K562 (cell line): ENCODE measurements at regions not wholly inside any gene's neighbourhood (a gene's known extent, or its start where the extent isn't known, plus 50 kb on each side); places are given as distances from the start of the nearest gene placed in this dataset.

Experiments used
- ATAC-seq: fragments of 200-7000 bp; cut with Tn5 transposase; 3 replicates; pipeline ENCODE4 v1.9.1; 2020; ENCODE audit warnings: moderate library complexity
- BruUV-seq: library from RNA; stranded (reverse); fragments of 400-500 nt; replicated peaks from 2 replicates; lab custom pipeline; 2021; lab: Mats Ljungman, UMichigan
- CTCF ChIA-PET: fragments of 300-600 bp; formaldehyde crosslinking; extraction: SDS; loops from one replicate; lab custom pipeline; 2021; ENCODE audit warnings: low intra/inter-chr PET ratio; lab: Yijun Ruan, JAX
- POLR2A ChIA-PET: fragments of 300-600, 350-650 bp; sonication (Branson Sonifier 250); formaldehyde crosslinking; extraction: SDS; loops from one replicate; lab custom pipeline; 2021; ENCODE audit warnings: antibody characterized with exemption, inconsistent platforms; lab: Yijun Ruan, JAX
- DNase-seq, 4 experiments: peaks; one replicate each; pipeline versions ENCODE4 v3.0.0 to v3.0.0-alpha.2; 2011 to 2018; ENCODE audit warnings: low spot score in 3 of 4, mixed read lengths in 3 of 4; ENCODE audit errors: extremely low read depth in 1 of 4
- FAIRE-seq: peaks from 2 replicates; lab custom pipeline; 2011; peaks lifted over from hg19 to GRCh38; lab: Jason Lieb, UNC
- H2AFZ ChIP-seq: 2 replicates; pipeline ENCODE4 v1.6.0; 2011; ENCODE audit warnings: low read depth, low read length, control low read depth, inconsistent platforms
- H3K27ac ChIP-seq: fragments of 200-600 bp; 3 replicates; pipeline ENCODE4 v1.8.0; 2011; ENCODE audit warnings: low read depth, mild to moderate bottlenecking, control low read depth, inconsistent platforms, low read length, moderate library complexity, mixed read lengths; ENCODE audit errors: extremely low read depth
- H3K27me3 ChIP-seq, 2 experiments: fragments of 300-600 bp in 1 of 2; 2 replicates in 1 of 2; 3 replicates in 1 of 2; pipeline versions ENCODE4 v1.6.0 to v1.8.0; 2011; ENCODE audit warnings: inconsistent platforms in 2 of 2, low read length in 2 of 2, mild to moderate bottlenecking in 1 of 2, mixed read lengths in 1 of 2, moderate library complexity in 1 of 2; ENCODE audit not compliant: control insufficient read depth in 2 of 2, insufficient read depth in 2 of 2
- H3K36me3 ChIP-seq: fragments of 300-600 bp; 3 replicates; pipeline ENCODE4 v1.8.0; 2011; ENCODE audit warnings: mild to moderate bottlenecking, low read length, inconsistent platforms; ENCODE audit not compliant: control insufficient read depth, insufficient read depth
- H3K4me1 ChIP-seq, 2 experiments: fragments of 200-600 bp in 1 of 2; replicated peaks in 1 of 2; 2 replicates in 1 of 2; 3 replicates in 1 of 2; pipeline versions ENCODE4 v1.5.1 to v1.8.0; 2011; ENCODE audit warnings: inconsistent platforms in 2 of 2, low read length in 2 of 2, mild to moderate bottlenecking in 1 of 2, mixed read lengths in 1 of 2, moderate library complexity in 1 of 2; ENCODE audit not compliant: control insufficient read depth in 2 of 2, insufficient read depth in 2 of 2
- H3K4me2 ChIP-seq: 2 replicates; pipeline ENCODE4 v1.6.1; 2011; ENCODE audit warnings: low read length, control low read depth, inconsistent platforms, mixed read lengths; ENCODE audit not compliant: insufficient read depth
- H3K4me3 ChIP-seq: fragments of 200-600 bp; sonication (generic), shearing (Covaris generic); 2 replicates; pipeline ENCODE4 v1.5.1; 2016; ENCODE audit warnings: control low read depth, inconsistent platforms
- H3K79me2 ChIP-seq: fragments of 200-600 bp; 3 replicates; pipeline ENCODE4 v1.8.0; 2011; ENCODE audit warnings: low read length, inconsistent platforms; ENCODE audit not compliant: control insufficient read depth, insufficient read depth
- H3K9ac ChIP-seq, 2 experiments: 2 replicates each; pipeline versions ENCODE4 v1.6.0 to v1.6.1; 2011; ENCODE audit warnings: low read depth in 2 of 2, low read length in 2 of 2, control low read depth in 1 of 2, inconsistent platforms in 1 of 2, mild to moderate bottlenecking in 1 of 2, mixed read lengths in 1 of 2; ENCODE audit not compliant: insufficient read depth in 1 of 2
- H3K9me1 ChIP-seq: one replicate; pipeline ENCODE4 v1.6.0; 2011; ENCODE audit warnings: inconsistent platforms, mild to moderate bottlenecking, low read length, moderate library complexity; ENCODE audit not compliant: control insufficient read depth, insufficient read depth
- H3K9me3 ChIP-seq: replicated peaks from 2 replicates; pipeline ENCODE4 v1.5.1; 2011; ENCODE audit warnings: low read depth, low read length, inconsistent platforms; ENCODE audit not compliant: control insufficient read depth, insufficient read depth
- H4K20me1 ChIP-seq: replicated peaks from 2 replicates; pipeline ENCODE4 v1.6.1; 2011; ENCODE audit warnings: low read length, inconsistent platforms, mixed read lengths; ENCODE audit not compliant: control insufficient read depth, insufficient read depth
- ARHGAP35 ChIP-seq: fragments of 450-650 bp; IDR thresholded peaks from 2 replicates; pipeline ENCODE4 v1.6.1; 2018; ENCODE audit not compliant: partially characterized antibody
- ARID2 ChIP-seq: fragments of 450-650 bp; IDR thresholded peaks from 2 replicates; pipeline ENCODE4 v1.6.1; 2017; ENCODE audit warnings: antibody characterized with exemption, mild to moderate bottlenecking
- CEBPG ChIP-seq, 3 experiments: fragments of 200-800 bp in 1 of 3; sonication (Bioruptor generic) in 1 of 3; sonication (generic) in 1 of 3; formaldehyde crosslinking in 1 of 3; IDR thresholded peaks in 2 of 3; conservative IDR thresholded peaks in 1 of 3; 2 replicates each; pipeline versions ENCODE4 v1.6.1 to v1.8.0; 2016 to 2022; ENCODE audit warnings: missing compliant biosample characterization in 2 of 3, missing genetic modification characterization in 2 of 3, mild to moderate bottlenecking in 1 of 3, missing genetic modification reagents in 1 of 3
- HMG20A ChIP-seq: fragments of 450-650 bp; formaldehyde crosslinking; conservative IDR thresholded peaks from 2 replicates; pipeline ENCODE4 v1.4.0; 2020; ENCODE audit warnings: mild to moderate bottlenecking, mixed read lengths
- NCOA4 ChIP-seq: fragments of 450-650 bp; IDR thresholded peaks from 2 replicates; pipeline ENCODE4 v1.6.1; 2018; ENCODE audit warnings: mild to moderate bottlenecking; ENCODE audit not compliant: partially characterized antibody
- NEUROD1 ChIP-seq: fragments of 150-350 bp; IDR thresholded peaks from 2 replicates; pipeline ENCODE4 v1.6.1; 2014; ENCODE audit warnings: borderline replicate concordance, low read length, low read depth; ENCODE audit not compliant: partially characterized antibody
- SAFB ChIP-seq: fragments of 200-400 bp; formaldehyde crosslinking; IDR thresholded peaks from 2 replicates; pipeline ENCODE4 v1.6.1; 2017; ENCODE audit warnings: low read depth, low read length, borderline replicate concordance
- TCF7L2 ChIP-seq: fragments of 150-350 bp; IDR thresholded peaks from 2 replicates; pipeline ENCODE4 v1.6.1; 2016; ENCODE audit warnings: low read depth, mild to moderate bottlenecking, low read length, moderate library complexity
- ZC3H11A ChIP-seq: IDR thresholded peaks from 2 replicates; pipeline ENCODE4 v1.6.1; 2012; ENCODE audit warnings: low read depth, low read length, improper control_type of control experiment
- ZNF431 ChIP-seq: sonication (generic); formaldehyde crosslinking; IDR thresholded peaks from 2 replicates; pipeline ENCODE4 v1.8.0; 2022; ENCODE audit warnings: mild to moderate bottlenecking, missing genetic modification reagents
- ZNF699 ChIP-seq: fragments of 250-450 bp; sonication (Bioruptor Pico); IDR thresholded peaks from 2 replicates; pipeline ENCODE4 v1.8.0; 2021; ENCODE audit warnings: mild to moderate bottlenecking, moderate library complexity; ENCODE audit not compliant: insufficient replicate concordance
- whole genome bisulfite sequencing: fragments of 100-300 bp; shearing (Covaris generic); methylation state at CpG from one replicate; pipeline ENCODE4 v1.1.6; 2016; ENCODE audit warnings: low coverage, mixed read lengths; ENCODE audit not compliant: insufficient coverage; ENCODE audit errors: missing lambda C conversion rate; 5-methylcytosine and 5-hydroxymethylcytosine counted together
- in situ Hi-C: fragments of 300-500 bp; cut with MboI; formaldehyde crosslinking; loops from 4 replicates; pipeline ENCODE4 v1.15.0; 2018; ENCODE audit warnings: inconsistent platforms, mixed read lengths
- intact Hi-C: fragments of 100-400 bp; cut with micrococcal nuclease; formaldehyde crosslinking; loops from 2 replicates; pipeline ENCODE4 v1.14.2; 2022
- TF ChIP-seq, protein P1 (sequence below): fragments of 450-650 bp; IDR thresholded peaks from 2 replicates; pipeline ENCODE4 v1.6.1; 2014; ENCODE audit warnings: low read depth, mild to moderate bottlenecking, moderate library complexity, borderline replicate concordance
- TF ChIP-seq, protein P2 (sequence below): fragments of 450-650 bp; formaldehyde crosslinking; IDR thresholded peaks from 2 replicates; pipeline ENCODE4 v1.4.0; 2022; ENCODE audit warnings: missing genetic modification characterization
- TF ChIP-seq, protein P3 (sequence below): IDR thresholded peaks from 3 replicates; pipeline ENCODE4 v1.6.1; 2011; ENCODE audit warnings: borderline replicate concordance, mild to moderate bottlenecking; ENCODE audit not compliant: insufficient read length, insufficient read depth

DNA sequence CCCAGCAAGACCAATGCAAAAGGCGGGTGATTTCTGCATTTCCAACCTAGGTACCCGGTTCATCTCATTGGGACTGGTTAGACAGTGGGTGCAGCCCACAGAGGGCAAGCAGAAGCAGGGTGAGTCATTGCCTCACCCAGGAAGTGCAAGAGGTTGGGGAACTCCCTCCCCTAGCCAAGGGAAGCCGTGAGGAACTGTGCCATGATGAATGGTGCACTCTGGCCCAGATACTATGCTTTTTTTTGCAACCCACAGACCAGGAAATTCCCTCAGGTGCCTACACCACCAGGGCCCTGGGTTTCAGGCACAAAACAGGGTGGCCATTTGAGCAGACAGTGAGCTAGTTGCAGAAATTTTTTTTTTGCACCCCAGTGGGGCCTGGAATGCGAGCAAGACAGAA is 662.6 kb upstream of the ACVR2A start:
- in situ Hi-C loops, result no loop called here
- H3K27ac ChIP-seq, result no peak overlapping the region
- DNase-seq (no peak), FAIRE-seq (no peak), ATAC-seq (no peak)
- H3K27me3 ChIP-seq, result no peaks in the 10 kb centered on the region
- intact Hi-C loops, result no loop called here
- no peaks in the 10 kb centered on the region for H3K4me1 ChIP-seq
- H3K36me3 ChIP-seq, result no peaks in the 10 kb centered on the region
- H4K20me1 ChIP-seq, result no peaks in the 10 kb centered on the region
- CTCF ChIA-PET, result no interaction called here
- no peaks in the 10 kb centered on the region for H3K79me2 ChIP-seq
- H3K9me3 ChIP-seq, result no peaks in the 10 kb centered on the region; the same call in 1 of the 2 replicates
- H3K4me2 ChIP-seq, result no peak overlapping the region
- H3K9ac ChIP-seq, result no peak overlapping the region
- 0% methylated on average over 4 of the region's 4 CpGs for WGBS
- no peaks in the 10 kb centered on the region for H3K9me1 ChIP-seq
- POLR2A ChIA-PET, result no interaction called here
- H2AFZ ChIP-seq, result no peak overlapping the region
- no peak overlapping the region for H3K4me3 ChIP-seq
- TF ChIP-seq, protein P1, sequence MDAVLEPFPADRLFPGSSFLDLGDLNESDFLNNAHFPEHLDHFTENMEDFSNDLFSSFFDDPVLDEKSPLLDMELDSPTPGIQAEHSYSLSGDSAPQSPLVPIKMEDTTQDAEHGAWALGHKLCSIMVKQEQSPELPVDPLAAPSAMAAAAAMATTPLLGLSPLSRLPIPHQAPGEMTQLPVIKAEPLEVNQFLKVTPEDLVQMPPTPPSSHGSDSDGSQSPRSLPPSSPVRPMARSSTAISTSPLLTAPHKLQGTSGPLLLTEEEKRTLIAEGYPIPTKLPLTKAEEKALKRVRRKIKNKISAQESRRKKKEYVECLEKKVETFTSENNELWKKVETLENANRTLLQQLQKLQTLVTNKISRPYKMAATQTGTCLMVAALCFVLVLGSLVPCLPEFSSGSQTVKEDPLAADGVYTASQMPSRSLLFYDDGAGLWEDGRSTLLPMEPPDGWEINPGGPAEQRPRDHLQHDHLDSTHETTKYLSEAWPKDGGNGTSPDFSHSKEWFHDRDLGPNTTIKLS, result no peak
- TF ChIP-seq NEUROD1, result no peak
- no peak for TF ChIP-seq HMG20A (CRISPR knock-in tag)
- no peak for TF ChIP-seq ARHGAP35
- no peak for TF ChIP-seq ARID2
- TF ChIP-seq CEBPG (CRISPR knock-in tag; IDR thresholded peaks at IDR 0.05), result no peak
- no peak for TF ChIP-seq CEBPG (tag; conservative IDR thresholded peaks at IDR 0.05 in 1 of 2, IDR thresholded peaks at IDR 0.05 in 1 of 2)
- TF ChIP-seq, protein P2, sequence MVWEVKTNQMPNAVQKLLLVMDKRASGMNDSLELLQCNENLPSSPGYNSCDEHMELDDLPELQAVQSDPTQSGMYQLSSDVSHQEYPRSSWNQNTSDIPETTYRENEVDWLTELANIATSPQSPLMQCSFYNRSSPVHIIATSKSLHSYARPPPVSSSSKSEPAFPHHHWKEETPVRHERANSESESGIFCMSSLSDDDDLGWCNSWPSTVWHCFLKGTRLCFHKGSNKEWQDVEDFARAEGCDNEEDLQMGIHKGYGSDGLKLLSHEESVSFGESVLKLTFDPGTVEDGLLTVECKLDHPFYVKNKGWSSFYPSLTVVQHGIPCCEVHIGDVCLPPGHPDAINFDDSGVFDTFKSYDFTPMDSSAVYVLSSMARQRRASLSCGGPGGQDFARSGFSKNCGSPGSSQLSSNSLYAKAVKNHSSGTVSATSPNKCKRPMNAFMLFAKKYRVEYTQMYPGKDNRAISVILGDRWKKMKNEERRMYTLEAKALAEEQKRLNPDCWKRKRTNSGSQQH, result no peak
- no peak for TF ChIP-seq ZC3H11A
- no peak for TF ChIP-seq TCF7L2
- TF ChIP-seq SAFB, result no peak
- TF ChIP-seq, protein P3, sequence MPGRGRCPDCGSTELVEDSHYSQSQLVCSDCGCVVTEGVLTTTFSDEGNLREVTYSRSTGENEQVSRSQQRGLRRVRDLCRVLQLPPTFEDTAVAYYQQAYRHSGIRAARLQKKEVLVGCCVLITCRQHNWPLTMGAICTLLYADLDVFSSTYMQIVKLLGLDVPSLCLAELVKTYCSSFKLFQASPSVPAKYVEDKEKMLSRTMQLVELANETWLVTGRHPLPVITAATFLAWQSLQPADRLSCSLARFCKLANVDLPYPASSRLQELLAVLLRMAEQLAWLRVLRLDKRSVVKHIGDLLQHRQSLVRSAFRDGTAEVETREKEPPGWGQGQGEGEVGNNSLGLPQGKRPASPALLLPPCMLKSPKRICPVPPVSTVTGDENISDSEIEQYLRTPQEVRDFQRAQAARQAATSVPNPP, result no peak
- no peak for TF ChIP-seq ZNF431 (CRISPR knock-in tag)
- TF ChIP-seq ZNF699 (CRISPR knock-in tag), result no peak
- TF ChIP-seq NCOA4, result no peak
- TF ChIP-seq, all 486 proteins: peak for 0
- no TSS peak for BruUV-seq
